ENCODE measurements at regions not wholly inside any gene's neighbourhood (a gene's known extent, or its start where the extent isn't known, plus 50 kb on each side); places are given as distances from the start of the nearest gene placed in this dataset.

- TF ChIP-seq, protein P1, sequence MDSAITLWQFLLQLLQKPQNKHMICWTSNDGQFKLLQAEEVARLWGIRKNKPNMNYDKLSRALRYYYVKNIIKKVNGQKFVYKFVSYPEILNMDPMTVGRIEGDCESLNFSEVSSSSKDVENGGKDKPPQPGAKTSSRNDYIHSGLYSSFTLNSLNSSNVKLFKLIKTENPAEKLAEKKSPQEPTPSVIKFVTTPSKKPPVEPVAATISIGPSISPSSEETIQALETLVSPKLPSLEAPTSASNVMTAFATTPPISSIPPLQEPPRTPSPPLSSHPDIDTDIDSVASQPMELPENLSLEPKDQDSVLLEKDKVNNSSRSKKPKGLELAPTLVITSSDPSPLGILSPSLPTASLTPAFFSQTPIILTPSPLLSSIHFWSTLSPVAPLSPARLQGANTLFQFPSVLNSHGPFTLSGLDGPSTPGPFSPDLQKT (IDR thresholded peaks at IDR 0.05; ENCODE audit: borderline replicate concordance, low read depth, low read length), result no peak
Observed at GRCh38 chr2:221001381-221001801, 570.7 kb downstream of the EPHA4 start (continued).

DNA sequence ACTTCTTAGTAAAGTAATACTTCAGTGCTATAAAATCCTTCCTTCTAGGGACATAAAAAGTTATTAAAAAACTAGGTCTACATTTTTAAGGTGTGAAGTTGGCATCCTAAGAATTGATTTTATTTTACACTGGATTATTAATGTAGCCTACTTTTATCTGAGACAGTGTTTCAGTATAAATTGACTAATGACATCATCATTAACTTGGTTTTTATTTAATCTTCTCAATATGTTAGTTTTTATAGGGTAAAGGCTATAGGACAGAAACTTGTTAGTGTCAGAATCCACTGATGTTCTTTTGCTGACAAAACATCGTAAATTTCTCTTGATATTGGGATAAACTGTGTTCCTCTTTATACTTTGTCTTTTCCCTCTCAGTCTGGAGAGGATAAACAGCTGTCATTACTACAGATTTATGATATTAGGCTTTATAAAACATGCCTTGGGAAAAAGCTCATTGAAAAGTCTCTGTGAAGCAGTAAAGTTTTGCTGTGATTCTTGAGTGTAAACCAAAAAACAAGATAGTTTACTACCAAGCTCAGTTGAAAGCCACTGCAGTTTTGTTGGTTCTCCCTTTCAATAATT, 569.9 kb downstream of the EPHA4 start:
- ChIA-PET POLR2A (no interaction called here), CTCF (interaction anchor here (0.7 kb wide), 1 partner anchor 925 kb away, joined by 3 read pairs; no protein-coding TSS in a partner anchor)
- H3K9me3 ChIP-seq (ENCODE audit: control insufficient read depth, insufficient read depth, low read depth, low read length), result no peaks in the 10 kb centered on the region
- H3K27ac ChIP-seq (ENCODE audit: extremely low read depth, low read depth, low read length), result no peak overlapping the region
- TF ChIP-seq ZNF157 (tag by site-specific recombination; IDR thresholded peaks at IDR 0.05) (no peak), ATF2 (tag by site-specific recombination; IDR thresholded peaks at IDR 0.05; ENCODE audit: low read depth) (peak; percentile 87)
- H3K4me1 ChIP-seq (ENCODE audit: control insufficient read depth, insufficient read depth, low read length), result peaks cover 19% of the 10 kb centered on the region
- no peak overlapping the region for H3K4me3 ChIP-seq (ENCODE audit: low read depth, low read length)
- H3K36me3 ChIP-seq (ENCODE audit: control insufficient read depth in 2 of 2, insufficient read depth in 1 of 2, low read length in 2 of 2), result no peaks in the 10 kb centered on the region

GRCh38 chr2:221005338-221005737, 566.8 kb downstream of the EPHA4 start:
- TF ChIP-seq PRDM4 (tag by site-specific recombination; IDR thresholded peaks at IDR 0.05), result peak; percentile 65; the same call in 1 of the 2 replicates
- TF ChIP-seq ZBTB48 (tag by site-specific recombination; IDR thresholded peaks at IDR 0.05), result no peak
- no peak for TF ChIP-seq ZNF366 (tag by site-specific recombination; conservative IDR thresholded peaks at IDR 0.05)
- peak; percentile 73 for TF ChIP-seq BCL6B (tag by site-specific recombination; IDR thresholded peaks at IDR 0.05)
- TF ChIP-seq FEZF1 (tag by site-specific recombination; IDR thresholded peaks at IDR 0.05), result peak; percentile 75
- TF ChIP-seq, protein P2, sequence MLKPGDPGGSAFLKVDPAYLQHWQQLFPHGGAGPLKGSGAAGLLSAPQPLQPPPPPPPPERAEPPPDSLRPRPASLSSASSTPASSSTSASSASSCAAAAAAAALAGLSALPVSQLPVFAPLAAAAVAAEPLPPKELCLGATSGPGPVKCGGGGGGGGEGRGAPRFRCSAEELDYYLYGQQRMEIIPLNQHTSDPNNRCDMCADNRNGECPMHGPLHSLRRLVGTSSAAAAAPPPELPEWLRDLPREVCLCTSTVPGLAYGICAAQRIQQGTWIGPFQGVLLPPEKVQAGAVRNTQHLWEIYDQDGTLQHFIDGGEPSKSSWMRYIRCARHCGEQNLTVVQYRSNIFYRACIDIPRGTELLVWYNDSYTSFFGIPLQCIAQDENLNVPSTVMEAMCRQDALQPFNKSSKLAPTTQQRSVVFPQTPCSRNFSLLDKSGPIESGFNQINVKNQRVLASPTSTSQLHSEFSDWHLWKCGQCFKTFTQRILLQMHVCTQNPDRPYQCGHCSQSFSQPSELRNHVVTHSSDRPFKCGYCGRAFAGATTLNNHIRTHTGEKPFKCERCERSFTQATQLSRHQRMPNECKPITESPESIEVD (tag by site-specific recombination; IDR thresholded peaks at IDR 0.05), result peak; percentile 52; the same call in 1 of the 2 replicates
- TF ChIP-seq, protein P3, sequence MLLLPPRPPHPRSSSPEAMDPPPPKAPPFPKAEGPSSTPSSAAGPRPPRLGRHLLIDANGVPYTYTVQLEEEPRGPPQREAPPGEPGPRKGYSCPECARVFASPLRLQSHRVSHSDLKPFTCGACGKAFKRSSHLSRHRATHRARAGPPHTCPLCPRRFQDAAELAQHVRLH (tag by site-specific recombination; IDR thresholded peaks at IDR 0.05), result peak; percentile 60; the same call in 1 of the 2 replicates
- TF ChIP-seq ZNF843 (tag by site-specific recombination; IDR thresholded peaks at IDR 0.05), result peak; percentile 91
- no peak for TF ChIP-seq ZNF335 (tag by site-specific recombination; conservative IDR thresholded peaks at IDR 0.05)
- TF ChIP-seq ZNF514 (tag by site-specific recombination; IDR thresholded peaks at IDR 0.05), result no peak
- TF ChIP-seq ZNF501 (tag by site-specific recombination; IDR thresholded peaks at IDR 0.05), result peak; percentile 41; the same call in 1 of the 2 replicates
- TF ChIP-seq HIC1 (tag by site-specific recombination; IDR thresholded peaks at IDR 0.05), result 0 out of 2 replicates have a peak, but pooled peaks have one; percentile 40
- TF ChIP-seq ZXDB (tag by site-specific recombination; IDR thresholded peaks at IDR 0.05), result peak; percentile 70; the same call in 1 of the 2 replicates
- peak; percentile 93 for TF ChIP-seq BCL11B (tag by site-specific recombination; IDR thresholded peaks at IDR 0.05; ENCODE audit: low read depth)
- TF ChIP-seq ZSCAN30 (tag by site-specific recombination; IDR thresholded peaks at IDR 0.05), result 0 out of 2 replicates have a peak, but pooled peaks have one; percentile 14
- no peaks in the 10 kb centered on the region for H3K9me3 ChIP-seq (ENCODE audit: control insufficient read depth, insufficient read depth, low read depth, low read length)
- no peak overlapping the region for H3K4me3 ChIP-seq (ENCODE audit: low read depth, low read length)
- H3K4me1 ChIP-seq (ENCODE audit: control insufficient read depth, insufficient read depth, low read length), result peaks cover 16% of the 10 kb centered on the region
- POLR2A ChIA-PET, result interaction anchor here (0.5 kb wide), 1 partner anchor 1533 kb away, joined by 5 read pairs; no protein-coding TSS in a partner anchor
- no peaks in the 10 kb centered on the region for H3K36me3 ChIP-seq (ENCODE audit: control insufficient read depth in 2 of 2, insufficient read depth in 1 of 2, low read length in 2 of 2)
- no peak overlapping the region for H3K27ac ChIP-seq (ENCODE audit: extremely low read depth, low read depth, low read length)
- CTCF ChIA-PET, result no interaction called here
